ENCODE measurements at regions not wholly inside any gene's neighbourhood (a gene's known extent, or its start where the extent isn't known, plus 50 kb on each side); places are given as distances from the start of the nearest gene placed in this dataset.

DNA sequence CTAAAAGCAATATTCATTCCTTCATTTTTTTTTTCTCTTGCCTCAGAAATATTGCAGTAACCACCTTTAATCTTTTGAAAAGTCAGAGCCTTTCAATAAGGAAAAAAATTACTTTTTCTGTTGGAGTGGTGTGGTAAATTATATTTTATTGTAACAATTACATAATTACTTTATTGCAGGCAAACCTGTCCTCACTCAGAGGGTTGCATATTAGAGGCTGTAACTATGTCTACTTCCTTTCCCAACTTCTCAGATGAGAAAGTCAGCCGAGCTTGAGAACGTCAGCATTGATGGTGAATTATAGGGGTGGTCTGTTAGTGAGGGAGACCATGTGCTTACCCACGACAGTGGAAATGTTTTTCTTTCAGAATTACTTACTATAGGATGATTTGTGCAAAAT is 611.8 kb downstream of the KIF4B start:
- TF ChIP-seq, protein P1, sequence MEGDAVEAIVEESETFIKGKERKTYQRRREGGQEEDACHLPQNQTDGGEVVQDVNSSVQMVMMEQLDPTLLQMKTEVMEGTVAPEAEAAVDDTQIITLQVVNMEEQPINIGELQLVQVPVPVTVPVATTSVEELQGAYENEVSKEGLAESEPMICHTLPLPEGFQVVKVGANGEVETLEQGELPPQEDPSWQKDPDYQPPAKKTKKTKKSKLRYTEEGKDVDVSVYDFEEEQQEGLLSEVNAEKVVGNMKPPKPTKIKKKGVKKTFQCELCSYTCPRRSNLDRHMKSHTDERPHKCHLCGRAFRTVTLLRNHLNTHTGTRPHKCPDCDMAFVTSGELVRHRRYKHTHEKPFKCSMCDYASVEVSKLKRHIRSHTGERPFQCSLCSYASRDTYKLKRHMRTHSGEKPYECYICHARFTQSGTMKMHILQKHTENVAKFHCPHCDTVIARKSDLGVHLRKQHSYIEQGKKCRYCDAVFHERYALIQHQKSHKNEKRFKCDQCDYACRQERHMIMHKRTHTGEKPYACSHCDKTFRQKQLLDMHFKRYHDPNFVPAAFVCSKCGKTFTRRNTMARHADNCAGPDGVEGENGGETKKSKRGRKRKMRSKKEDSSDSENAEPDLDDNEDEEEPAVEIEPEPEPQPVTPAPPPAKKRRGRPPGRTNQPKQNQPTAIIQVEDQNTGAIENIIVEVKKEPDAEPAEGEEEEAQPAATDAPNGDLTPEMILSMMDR (conservative IDR thresholded peaks at IDR 0.05 in 1 of 2, IDR thresholded peaks at IDR 0.05 in 1 of 2; ENCODE audit: extremely low read depth in 1 of 2, insufficient read depth in 1 of 2, low read depth in 1 of 2, low read length in 2 of 2) = no peak
- no peak for TF ChIP-seq EZH2 (IDR thresholded peaks at IDR 0.05; ENCODE audit: borderline replicate concordance, low read length)
